HG02943 (cell line): ENCODE measurements at regions not wholly inside any gene's neighbourhood (a gene's known extent, or its start where the extent isn't known, plus 50 kb on each side); places are given as distances from the start of the nearest gene placed in this dataset.

Experiments
- ATAC-seq: cut with Tn5 transposase; IDR thresholded peaks from one replicate; pipeline ENCODE4 v1.9.1; 2021; ENCODE audit warnings: mild to moderate bottlenecking, low read depth, moderate library complexity; ENCODE audit not compliant: unreplicated experiment

DNA sequence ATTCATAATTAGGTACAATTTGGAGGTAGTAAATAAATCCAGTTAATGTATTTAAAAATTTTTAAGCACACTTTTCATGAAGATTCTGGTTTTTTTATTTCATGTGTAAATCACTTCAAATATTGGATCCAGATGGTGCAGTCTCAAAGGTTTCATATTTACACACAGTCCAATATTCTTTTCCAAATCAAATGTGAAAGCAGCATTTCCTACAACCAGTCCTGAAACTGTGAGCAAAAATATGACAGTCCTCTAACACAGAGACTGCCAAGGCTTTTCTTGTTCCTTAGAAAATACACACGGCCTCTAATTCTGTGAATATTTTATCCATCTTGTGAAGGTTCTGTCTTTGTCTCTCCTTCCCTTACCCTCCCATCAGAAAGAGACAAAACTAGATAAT is 645.9 kb downstream of the ARL4A start:
- no peak for ATAC-seq

DNA sequence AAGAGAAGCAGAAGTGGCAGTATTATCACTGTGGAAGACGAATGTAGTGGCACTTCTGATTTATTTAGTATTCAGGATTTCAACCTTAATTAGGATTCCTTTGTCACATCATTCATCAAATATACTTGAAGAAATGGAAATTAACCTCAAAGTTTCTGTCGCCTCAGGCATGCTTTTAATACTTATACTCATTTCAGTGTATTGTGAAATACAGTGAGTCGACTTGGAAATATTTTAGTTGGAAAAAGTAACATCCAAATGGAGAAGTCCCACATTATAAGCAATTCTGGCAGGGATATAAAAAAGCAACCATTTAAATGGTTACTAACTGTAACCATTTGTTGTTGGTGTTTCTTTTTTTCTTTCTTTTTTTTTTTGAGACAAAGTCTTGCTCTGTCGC is 648.8 kb downstream of the ARL4A start:
- no peak for ATAC-seq

DNA sequence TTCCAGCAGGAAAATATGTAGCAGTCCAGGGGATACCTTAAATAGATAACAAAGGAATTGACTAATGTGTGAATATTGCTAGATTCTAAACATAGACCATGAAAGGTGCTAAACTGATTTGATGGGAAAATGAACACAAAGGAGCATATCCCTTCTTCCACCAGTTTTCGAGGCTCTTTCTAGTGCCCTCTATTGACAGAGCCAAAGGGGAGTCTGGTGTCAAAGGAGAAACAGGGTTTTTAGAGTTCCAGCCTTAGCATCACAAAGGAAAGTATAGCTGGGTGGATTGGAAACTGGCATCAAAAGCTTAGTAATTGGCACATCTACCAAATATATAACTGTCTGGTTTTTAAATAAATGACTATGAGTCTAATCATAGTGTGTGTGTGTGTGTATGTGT is 636.8 kb downstream of the ETV1 start:
- ATAC-seq = no peak

DNA sequence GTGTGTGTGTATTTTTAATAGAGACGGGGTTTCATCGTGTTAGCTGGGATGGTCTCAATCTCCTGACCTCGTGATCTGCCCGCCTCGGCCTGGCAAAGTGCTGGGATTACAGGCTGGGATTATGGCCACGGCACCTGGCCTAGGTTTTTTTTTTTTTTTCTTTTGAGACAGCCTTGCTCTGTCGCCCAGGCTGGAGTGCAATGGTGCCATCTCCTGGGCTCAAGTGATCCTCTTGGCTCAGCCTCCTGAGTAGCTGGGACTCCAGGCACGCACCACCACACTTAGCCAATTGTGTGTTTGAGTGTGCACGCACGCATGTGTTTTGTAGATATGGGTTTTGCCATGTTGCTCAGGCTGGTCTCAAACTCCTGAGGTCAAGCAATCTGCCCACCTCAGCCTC is 629.8 kb downstream of the ETV1 start:
- no peak for ATAC-seq

DNA sequence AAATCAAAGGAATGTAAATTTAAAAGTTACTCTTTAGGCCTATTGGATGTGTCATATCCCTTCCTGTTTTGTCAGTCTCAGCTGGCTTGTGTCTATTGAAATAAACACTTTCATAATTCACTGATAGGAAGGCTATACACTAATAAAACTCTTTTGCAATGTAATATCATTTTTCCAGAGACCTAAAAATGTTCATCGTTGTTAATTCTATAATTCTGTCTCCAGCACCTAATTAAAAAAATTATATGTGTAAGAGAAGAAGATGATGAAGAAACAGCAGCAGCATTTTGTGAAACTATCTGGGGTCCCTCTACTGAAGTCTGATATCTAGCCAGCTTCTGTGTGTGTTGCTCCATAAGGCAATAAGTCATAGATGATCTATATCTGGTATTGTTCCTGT is 602.7 kb downstream of the ETV1 start:
- ATAC-seq = no peak

DNA sequence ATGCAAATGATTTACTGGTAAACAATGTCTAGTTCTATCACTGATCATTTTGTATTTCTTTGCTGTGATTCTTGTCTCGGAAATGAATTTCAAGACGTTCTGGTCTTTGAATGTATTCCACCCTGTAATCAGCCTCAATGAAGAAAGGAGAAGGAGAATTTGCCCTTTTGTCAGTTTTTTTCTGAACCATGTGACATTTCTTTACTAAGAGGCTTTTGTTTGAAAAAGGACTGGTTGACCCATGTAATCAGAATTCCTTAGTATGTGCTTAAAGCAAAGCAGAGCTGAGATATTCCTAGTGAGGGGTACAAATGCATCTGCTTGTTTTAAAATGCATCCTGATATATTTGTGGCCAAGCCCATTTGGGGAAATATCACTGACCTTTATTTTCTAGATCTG is 581.6 kb downstream of the ETV1 start:
- no peak for ATAC-seq

DNA sequence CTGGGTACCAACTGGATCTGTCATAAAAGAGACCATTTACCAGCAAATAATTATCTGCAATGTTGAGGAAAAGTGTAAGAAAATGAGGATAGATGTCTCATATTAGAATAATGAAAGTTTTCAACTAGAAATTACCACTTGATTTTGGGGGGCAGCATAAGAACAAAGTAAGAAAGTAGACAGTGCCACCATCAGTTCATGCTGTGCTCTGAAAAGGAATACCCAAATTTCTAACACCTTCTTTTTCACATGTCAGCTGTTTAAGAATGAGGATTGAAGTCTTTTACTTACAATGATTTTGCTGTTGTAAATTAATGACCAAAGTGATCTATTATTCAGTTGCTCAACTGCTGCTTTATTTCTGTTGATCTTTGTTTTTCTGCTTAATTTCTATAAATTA is 578.3 kb downstream of the ETV1 start:
- ATAC-seq = no peak

DNA sequence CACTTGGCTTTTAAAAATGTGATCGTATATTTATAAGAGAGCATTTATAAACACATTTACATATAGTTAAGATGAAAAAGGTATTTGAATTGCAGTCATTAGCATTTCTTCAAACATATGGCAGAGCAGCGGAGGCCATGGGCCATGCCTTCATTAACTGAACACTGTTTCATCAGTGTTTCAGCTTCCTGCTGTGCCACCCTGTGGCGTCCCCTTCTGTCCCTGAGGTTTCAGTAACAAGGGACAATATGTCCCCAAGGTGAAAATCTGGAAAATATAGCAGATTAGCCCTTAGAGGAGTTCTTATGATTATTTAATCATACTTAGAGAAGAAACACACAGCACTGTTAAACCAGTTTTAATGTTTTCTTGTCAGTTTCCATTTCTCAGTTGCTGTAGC is 577.8 kb downstream of the ETV1 start:
- no peak for ATAC-seq

DNA sequence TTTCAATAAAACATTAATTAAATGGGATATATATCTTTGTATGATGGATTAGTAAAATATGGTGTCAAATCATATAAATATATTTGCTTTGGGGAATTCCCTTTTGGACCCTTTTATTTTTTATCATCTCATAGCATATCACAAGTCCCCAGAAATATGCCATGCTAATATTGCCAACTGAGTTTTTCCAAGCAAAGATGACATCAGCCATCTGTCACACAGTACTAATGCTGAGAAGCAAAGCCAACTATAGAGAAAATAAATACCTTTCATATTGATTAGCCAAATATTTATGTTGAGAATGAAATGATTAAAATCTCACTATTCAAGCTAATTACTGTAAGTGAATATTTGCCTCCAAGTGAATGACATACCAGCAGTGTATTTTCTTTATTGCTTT is 575.3 kb downstream of the ETV1 start:
- ATAC-seq = no peak

DNA sequence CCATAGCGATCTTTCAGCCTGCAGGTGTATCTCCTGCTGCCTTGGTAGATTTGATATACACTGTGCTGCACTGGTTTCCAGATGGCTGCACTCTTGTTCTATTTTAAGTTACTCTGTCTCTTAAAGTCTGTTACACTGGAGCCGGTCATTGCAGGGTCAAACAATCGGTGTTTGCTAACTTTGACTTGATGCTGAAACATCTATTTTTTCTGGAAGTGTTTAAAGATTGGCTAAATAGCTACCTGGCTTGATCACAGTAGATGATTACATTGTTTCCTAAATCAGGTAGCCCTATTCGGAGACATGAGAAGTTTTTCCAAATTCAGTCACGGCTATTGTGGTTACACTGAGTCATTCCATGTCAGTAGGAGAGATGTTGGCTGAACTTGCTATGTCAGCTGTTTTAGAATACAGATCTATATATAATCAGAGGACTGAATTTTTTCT is 574.8 kb downstream of the ETV1 start:
- no peak for ATAC-seq

DNA sequence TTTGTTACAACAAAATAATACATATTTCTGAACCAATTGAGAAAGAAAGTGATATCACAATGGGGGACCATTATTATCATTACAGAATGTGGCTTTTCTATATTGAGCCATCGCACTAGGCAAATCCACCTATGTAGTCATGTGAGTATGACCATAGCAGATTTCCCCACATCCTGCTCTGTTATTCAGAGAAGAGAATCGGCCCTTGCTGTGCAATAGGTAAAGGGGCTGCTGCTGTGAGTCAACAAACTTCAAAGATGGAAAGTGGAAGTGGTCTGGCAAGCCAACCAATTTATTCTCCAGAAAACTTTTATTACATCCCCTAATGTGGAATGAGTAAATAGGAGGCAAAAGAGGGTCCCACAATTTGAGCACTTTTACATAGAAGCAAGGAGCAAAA is 573.4 kb downstream of the ETV1 start:
- no peak for ATAC-seq

DNA sequence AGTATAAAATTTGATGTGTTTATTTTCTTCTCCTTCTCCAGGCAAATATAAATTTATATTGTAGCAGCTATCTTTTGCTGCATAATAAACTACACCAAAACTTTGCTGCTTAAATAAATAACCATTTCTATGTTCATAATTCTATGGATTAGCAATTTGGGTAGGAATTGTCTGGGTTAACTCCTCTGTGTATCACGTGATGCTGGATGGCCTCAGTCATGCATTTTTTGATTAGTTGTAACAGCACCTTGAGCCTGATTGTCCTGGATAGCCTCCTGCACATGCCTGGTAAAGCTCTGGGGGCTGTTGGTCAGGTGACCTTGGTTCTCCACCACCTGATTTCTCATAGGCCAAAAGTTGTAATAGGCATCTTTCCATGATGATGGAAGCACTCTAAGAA is 572.9 kb downstream of the ETV1 start:
- no peak for ATAC-seq

DNA sequence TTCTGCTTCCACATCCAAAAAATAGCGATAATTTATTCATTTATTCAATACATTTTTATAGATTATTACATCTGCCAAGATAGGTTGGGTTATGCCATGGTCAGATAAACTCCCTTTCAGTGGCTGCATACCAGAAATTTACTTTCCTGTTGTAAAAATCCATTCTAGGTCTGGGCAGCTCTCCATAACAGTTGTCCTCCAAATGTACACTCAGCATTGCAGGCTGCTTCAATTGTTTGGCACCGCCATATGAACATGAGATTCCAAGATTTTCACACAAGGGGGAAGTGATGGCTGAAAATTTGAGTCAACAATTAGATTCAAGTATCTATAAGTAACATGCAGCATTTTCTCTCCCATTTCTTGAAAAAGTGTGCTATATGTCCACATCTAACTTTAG is 568.7 kb downstream of the ETV1 start:
- ATAC-seq = no peak

DNA sequence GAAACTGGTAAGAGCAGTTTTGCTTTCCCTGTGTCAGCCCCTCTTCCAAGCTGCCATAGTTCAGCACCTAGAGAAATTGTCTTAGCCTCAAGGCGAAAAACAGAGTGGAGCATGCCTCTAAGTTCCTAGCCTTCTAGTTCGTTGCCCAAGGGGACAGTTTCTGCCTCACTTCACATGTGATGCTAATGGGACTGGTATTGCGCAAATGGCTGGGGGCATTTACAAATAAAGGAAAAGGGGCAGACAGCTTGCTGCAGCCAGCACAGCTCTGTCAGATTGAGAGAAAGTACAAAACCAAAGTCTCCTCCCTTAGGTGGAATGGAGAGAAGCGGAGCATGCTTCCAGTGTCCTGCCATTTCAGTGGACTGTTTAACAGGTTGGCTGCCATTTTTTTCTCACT is 567.7 kb downstream of the ETV1 start:
- ATAC-seq = no peak

DNA sequence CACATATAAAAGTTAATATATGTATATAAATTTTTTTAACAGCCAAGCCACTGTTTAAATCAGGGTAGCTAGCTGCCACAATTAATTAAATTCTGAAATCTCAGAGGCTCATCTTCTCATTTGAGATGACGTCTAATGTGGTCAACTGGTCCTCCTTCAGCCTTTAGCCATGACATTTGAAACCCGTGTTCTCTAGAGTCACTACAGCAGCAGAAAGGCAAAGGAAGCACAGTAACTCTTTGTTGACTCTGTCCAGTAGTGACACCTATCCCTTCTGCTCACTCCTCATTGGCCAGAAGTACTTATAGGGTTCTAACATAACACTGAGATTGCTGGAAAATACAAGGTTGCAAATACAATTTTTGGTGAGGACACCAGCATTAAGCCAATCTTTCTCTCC is 555.5 kb downstream of the ETV1 start:
- ATAC-seq = no peak

DNA sequence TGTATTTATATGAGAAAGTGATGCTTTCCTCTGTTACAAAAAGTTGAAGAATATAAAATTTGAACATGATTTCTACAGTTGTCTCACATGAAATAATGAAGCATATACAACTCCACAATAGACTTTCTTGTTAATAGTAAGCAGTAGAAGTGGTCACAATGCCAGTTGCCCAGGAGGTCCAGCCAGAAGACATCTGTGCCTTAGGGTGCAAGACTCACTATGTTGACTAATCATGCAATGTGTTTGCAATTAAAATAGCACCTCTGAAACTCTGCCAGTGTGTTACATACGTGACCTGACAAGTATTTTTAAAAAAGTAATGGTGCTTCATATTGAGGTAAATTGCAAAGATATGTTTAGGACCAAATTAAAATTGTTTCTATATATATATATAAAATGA is 547.2 kb downstream of the ETV1 start:
- ATAC-seq = no peak

DNA sequence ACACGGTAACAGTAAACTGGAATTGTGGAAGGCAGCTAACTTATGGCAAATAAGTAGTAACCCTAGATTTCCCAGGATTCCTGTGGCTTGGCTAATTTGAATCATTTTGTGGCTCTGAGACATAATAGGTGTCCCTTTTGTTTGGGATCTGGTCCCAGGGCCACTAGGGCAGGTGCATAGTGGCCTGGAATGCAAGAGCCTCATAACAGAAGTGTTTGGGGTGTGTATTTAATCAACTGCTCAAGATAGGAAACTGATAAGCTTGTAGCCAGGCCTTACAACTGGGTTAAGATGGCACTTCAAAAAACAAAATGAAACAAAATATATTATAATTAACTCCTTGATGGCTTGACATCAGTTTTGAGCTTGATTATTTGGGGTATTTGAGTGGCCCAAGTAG is 541.8 kb downstream of the ETV1 start:
- no peak for ATAC-seq

DNA sequence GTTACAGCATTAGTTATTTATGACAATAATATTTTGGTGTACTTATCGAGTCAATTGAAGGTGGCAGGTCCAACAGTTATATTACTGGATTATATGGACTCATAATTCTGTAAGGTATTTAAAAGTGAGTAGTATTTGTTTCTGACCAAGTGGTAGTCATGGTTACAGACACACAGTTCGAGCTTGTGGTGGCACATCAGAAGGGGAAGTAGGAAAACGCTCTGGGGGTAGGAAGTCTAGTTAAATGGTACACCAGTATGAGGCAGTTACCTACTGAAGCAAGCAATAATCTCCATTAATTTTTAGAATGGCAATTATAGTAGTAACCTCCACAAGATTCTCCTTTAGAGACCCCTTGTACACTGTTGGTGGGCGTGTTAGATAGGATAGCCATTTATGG is 541.2 kb downstream of the ETV1 start:
- no peak for ATAC-seq

DNA sequence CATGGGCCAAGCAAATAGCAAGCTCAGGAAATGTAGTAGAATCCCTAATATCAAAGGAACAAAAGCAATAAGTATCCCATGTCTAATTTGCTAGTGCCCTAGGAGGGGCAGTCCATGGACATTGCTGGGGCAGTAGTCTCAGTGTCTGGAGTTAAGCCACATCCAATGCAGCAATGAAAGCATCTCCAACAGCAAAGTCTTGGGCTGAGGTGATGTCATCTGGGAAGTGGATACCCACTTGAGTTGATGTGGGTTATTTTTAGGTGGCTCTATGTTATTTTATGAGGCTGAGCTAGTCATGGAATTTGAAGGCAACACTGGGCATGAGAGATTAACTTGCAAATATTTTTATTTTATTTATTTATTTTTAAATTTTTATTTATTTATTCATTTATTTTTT is 540.0 kb downstream of the ETV1 start:
- ATAC-seq = no peak

DNA sequence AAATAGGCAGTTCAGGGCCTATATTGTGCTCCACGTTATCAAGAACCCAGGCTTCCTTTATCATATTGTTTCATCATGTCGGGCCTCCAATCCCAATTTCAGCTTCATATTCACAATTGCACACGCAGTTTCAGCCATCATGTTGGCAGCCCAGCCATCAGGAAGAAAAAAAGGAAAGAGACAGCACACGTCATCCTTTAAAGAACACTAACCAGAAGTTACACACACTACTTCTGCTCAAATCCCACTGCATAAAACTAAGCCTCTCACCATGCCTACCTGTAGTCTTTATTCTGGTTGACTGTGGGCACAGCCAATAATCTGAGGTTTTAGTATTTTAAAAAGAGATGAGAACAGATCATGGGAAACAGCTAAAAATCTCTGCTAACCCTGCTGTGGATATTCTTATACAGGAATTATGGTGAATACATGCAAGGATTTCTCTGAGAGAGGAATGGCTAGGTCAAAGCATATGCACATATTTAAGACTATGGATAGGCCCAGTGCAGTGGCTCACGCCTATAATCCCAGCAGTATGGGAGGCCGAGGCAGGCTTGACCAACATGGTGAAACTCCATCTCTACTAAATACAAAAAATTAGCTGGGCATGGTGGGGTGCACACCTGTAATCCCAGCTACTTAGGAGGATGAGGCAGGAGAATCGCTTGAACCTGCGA is 534.4 kb downstream of the ETV1 start:
- ATAC-seq = no peak

DNA sequence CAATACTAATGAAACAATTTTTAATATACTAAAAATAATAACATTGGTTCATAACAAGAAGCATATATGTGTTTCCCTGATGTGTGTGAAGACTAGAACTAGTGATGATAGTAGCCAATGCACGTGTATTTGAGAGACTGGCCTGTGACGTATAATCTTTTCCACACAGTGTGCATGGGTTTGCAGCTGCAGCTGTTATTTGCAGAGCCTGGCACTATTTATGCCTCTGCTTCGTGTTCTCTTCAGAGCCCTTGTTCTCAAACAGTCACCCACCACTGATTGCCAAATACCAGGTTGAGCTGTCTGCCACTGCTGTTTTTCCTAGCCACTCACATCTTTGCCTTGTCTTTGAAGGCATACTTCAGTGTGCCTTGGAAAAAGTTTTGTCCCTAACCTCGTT is 531.7 kb downstream of the ETV1 start:
- no peak for ATAC-seq

DNA sequence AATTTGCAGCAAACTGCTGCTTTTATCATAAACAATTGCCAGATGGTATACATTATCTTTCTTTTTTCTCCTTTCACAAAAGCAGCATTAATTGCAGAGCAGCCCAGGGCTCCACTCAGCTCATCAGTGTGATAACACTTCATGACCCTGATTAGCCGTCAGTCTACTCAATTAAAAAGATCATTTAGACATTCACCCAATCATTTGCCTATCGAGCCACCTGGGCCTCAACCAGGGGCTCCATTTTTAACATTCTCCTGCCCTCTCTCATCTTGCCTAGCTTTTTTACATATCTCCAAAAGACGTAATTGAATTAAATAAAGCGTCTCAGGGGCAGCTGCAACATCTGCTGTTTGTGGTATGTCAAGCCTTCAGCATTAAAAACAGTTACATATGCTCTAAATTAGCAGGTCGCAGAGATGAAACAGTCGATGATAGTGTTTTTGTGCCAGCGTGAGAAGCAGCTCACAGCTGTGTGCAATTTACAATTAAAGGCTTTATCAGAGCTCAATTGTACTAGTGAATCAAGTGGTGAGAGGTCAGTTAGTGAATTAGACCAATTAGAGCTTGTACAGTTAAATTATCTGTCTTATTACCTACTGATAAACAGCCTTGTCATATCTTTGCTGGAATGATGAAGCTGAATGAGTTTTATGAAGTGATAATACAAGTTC is 522.5 kb downstream of the ETV1 start:
- ATAC-seq = no peak
